PC-9 (cell line): ENCODE measurements at regions not wholly inside any gene's neighbourhood (a gene's known extent, or its start where the extent isn't known, plus 50 kb on each side); places are given as distances from the start of the nearest gene placed in this dataset.
A peak's percentile ranks its signal among the peaks of the same experiment; 100 is the strongest.

ENCODE experiments used
- BruUV-seq: library from RNA; stranded (reverse); fragments of 400-500 nt; replicated peaks from 2 replicates; lab custom pipeline; 2021; lab: Mats Ljungman, UMichigan
- CTCF ChIA-PET: fragments of 300-600 bp; sonication (Branson Sonifier 250); formaldehyde crosslinking; loops from one replicate; lab custom pipeline; 2022; ENCODE audit warnings: antibody characterized with exemption; lab: Charles Lee
- POLR2A ChIA-PET: fragments of 300-600 bp; sonication (Branson Sonifier 250); formaldehyde crosslinking; loops from one replicate; lab custom pipeline; 2022; ENCODE audit warnings: antibody characterized with exemption; ENCODE audit not compliant: unreplicated experiment; lab: Charles Lee
- DNase-seq, 2 experiments: peaks; one replicate each; pipeline versions ENCODE4 v3.0.0 to v3.0.0-alpha.2; 2015 to 2022; ENCODE audit warnings: mixed read lengths in 1 of 2
- H2AFZ ChIP-seq: fragments of 200-600 bp; sonication (generic); 2 replicates; pipeline ENCODE4 v1.8.1; 2017; ENCODE audit warnings: antibody characterized with exemption
- H3F3A ChIP-seq: fragments of 200-600 bp; sonication (generic); 2 replicates; pipeline ENCODE4 v1.8.1; 2017; ENCODE audit warnings: antibody characterized with exemption, mild to moderate bottlenecking, low read depth; ENCODE audit not compliant: insufficient read depth
- H3K27ac ChIP-seq: fragments of 200-600 bp; sonication (generic); 2 replicates; pipeline ENCODE4 v1.6.1; 2016; ENCODE audit warnings: mixed run types
- H3K27me3 ChIP-seq: fragments of 200-600 bp; sonication (generic); 2 replicates; pipeline ENCODE4 v1.6.1; 2016; ENCODE audit warnings: low read depth, mixed run types; ENCODE audit not compliant: insufficient read depth
- H3K36me3 ChIP-seq: fragments of 200-600 bp; sonication (generic); 2 replicates; pipeline ENCODE4 v1.6.1; 2016; ENCODE audit warnings: low read depth, mixed run types
- H3K4me1 ChIP-seq: fragments of 200-600 bp; sonication (generic); replicated peaks from 2 replicates; pipeline ENCODE4 v1.6.1; 2016; ENCODE audit warnings: mixed run types; ENCODE audit not compliant: insufficient read depth
- H3K4me2 ChIP-seq: fragments of 200-600 bp; sonication (generic); 2 replicates; pipeline ENCODE4 v1.6.1; 2017; ENCODE audit warnings: mixed run types
- H3K4me3 ChIP-seq: fragments of 200-600 bp; sonication (generic); 2 replicates; pipeline ENCODE4 v1.6.1; 2016; ENCODE audit warnings: mixed run types
- H3K79me2 ChIP-seq: fragments of 200-600 bp; sonication (generic); 2 replicates; pipeline ENCODE4 v1.6.1; 2017; ENCODE audit warnings: low read depth, mixed run types
- H3K9me2 ChIP-seq: fragments of 200-600 bp; sonication (generic); 2 replicates; pipeline ENCODE4 v1.8.1; 2017; ENCODE audit warnings: mild to moderate bottlenecking; ENCODE audit not compliant: insufficient read depth
- H3K9me3 ChIP-seq: fragments of 200-600 bp; sonication (generic); 2 replicates; pipeline ENCODE4 v1.8.1; 2016; ENCODE audit warnings: low read depth; ENCODE audit not compliant: insufficient read depth
- H4K20me1 ChIP-seq: fragments of 200-600 bp; sonication (generic); 2 replicates; pipeline ENCODE4 v1.8.1; 2017; ENCODE audit not compliant: insufficient read depth
- CTCF ChIP-seq: fragments of 200-600 bp; sonication (generic); conservative IDR thresholded peaks from 2 replicates; pipeline ENCODE4 v1.6.1; 2017; ENCODE audit warnings: mixed run types, antibody characterized with exemption, mild to moderate bottlenecking, moderate library complexity
- EZH2 ChIP-seq: fragments of 200-600 bp; sonication (generic); IDR thresholded peaks from 2 replicates; pipeline ENCODE4 v1.8.0; 2017; ENCODE audit warnings: antibody characterized with exemption, low read depth
- intact Hi-C: fragments of 100-400 bp; cut with micrococcal nuclease; formaldehyde crosslinking; loops from one replicate; pipeline ENCODE4 v1.10.0; 2022; ENCODE audit not compliant: unreplicated experiment

DNA sequence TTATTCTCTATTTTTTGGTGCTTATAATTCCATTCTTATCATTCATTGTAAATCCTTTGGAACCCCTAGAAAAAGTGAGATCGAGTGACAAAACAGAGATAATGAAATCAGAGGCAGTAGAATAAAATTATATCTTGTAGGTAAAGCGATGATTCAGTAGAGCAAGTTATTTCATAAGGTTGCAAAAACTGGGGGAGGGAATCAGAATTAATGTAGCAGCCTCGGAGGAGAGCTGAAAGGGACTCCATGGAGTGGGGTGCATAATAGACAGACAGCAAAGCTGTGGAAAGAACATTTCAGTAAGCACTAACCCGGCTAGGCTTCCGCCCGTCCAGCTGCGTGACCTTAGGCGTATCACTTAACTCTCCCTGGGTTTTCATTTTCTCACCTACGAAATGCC is 289.7 kb downstream of the EN1 start:
- DNase-seq: no peak
- H3K4me1 ChIP-seq: no peaks in the 10 kb centered on the region
- no peak overlapping the region for H3K4me2 ChIP-seq
- H3K79me2 ChIP-seq: no peaks in the 10 kb centered on the region
- BruUV-seq: no TSS peak
- no peaks in the 10 kb centered on the region for H4K20me1 ChIP-seq
- TF ChIP-seq EZH2 (no peak), CTCF (no peak)
- no peaks in the 10 kb centered on the region for H3K9me2 ChIP-seq
- intact Hi-C loops: no loop called here
- no peaks in the 10 kb centered on the region; the same call in 1 of the 2 replicates for H3K27me3 ChIP-seq
- H3K36me3 ChIP-seq: no peaks in the 10 kb centered on the region
- POLR2A ChIA-PET: no interaction called here
- CTCF ChIA-PET: no interaction called here
- H3F3A ChIP-seq: no peaks in the 10 kb centered on the region
- no peak overlapping the region for H3K4me3 ChIP-seq
- no peak overlapping the region for H3K27ac ChIP-seq
- no peaks in the 10 kb centered on the region for H3K9me3 ChIP-seq
- no peak overlapping the region for H2AFZ ChIP-seq

DNA sequence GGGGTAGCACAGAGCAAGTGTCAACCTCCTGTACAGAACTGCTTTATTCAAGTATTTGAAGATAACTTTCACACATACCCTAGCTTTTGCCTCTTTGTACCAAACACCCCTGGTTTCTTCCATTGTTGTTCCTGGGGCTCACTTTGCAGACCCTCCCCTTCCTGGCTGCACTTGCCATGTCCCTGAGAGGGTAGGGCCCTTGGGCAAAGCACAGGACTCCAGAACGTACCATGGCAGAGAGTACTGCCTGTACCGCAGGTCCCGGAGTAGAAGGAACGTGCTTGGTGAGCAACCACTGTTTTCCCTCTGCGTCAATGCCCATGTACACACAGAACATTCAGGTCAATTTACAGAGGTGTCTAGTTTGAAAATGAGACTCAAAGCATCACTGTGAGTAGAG is 290.4 kb downstream of the EN1 start:
- Histone ChIP-seq H3K9me3 (no peaks in the 10 kb centered on the region), H3K4me2 (no peak overlapping the region), H3K9me2 (no peaks in the 10 kb centered on the region), H3K79me2 (no peaks in the 10 kb centered on the region), H3K4me3 (no peak overlapping the region), H4K20me1 (no peaks in the 10 kb centered on the region), H3K27ac (no peak overlapping the region), H2AFZ (no peak overlapping the region), H3K36me3 (no peaks in the 10 kb centered on the region), H3K27me3 (no peaks in the 10 kb centered on the region; the same call in 1 of the 2 replicates), H3F3A (no peaks in the 10 kb centered on the region), H3K4me1 (no peaks in the 10 kb centered on the region)
- no TSS peak for BruUV-seq
- CTCF ChIA-PET: no interaction called here
- DNase-seq: no peak
- intact Hi-C loops: no loop called here
- TF ChIP-seq CTCF (no peak), EZH2 (no peak)
- POLR2A ChIA-PET: no interaction called here

DNA sequence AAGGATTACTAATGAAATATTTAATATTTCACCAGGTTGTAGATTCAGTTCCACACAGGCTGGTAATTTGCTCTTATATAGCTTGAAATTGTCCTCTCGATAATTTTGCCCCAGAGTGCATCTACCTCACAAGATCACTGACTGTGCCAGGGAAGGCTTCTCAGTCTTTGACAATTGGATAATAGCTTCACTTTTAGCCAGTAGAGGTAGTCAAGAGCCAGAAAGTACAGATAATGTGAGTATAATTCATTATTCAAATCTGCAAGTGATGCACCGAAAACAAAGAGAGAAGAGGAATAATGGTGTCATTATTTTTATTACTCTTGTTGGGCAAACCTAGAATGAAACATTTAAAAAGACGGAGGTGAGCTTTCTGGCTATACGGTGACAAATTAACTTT is 292.8 kb downstream of the EN1 start:
- Histone ChIP-seq H3K9me2 (no peaks in the 10 kb centered on the region), H3K27ac (no peak overlapping the region), H3K4me1 (no peaks in the 10 kb centered on the region), H3K9me3 (no peaks in the 10 kb centered on the region), H4K20me1 (no peaks in the 10 kb centered on the region), H3K79me2 (no peaks in the 10 kb centered on the region), H2AFZ (no peak overlapping the region), H3K4me3 (no peak overlapping the region), H3K4me2 (no peak overlapping the region), H3F3A (no peaks in the 10 kb centered on the region), H3K27me3 (no peaks in the 10 kb centered on the region), H3K36me3 (no peaks in the 10 kb centered on the region)
- intact Hi-C loops: no loop called here
- no peak for DNase-seq
- ChIA-PET POLR2A (no interaction called here), CTCF (no interaction called here)
- no TSS peak for BruUV-seq
- TF ChIP-seq CTCF: peak; percentile 46
- no peak for TF ChIP-seq EZH2
